GM21528 (cell line): ENCODE measurements at regions not wholly inside any gene's neighbourhood (a gene's known extent, or its start where the extent isn't known, plus 50 kb on each side); places are given as distances from the start of the nearest gene placed in this dataset.
A peak's percentile ranks its signal among the peaks of the same experiment; 100 is the strongest.
"Not testable (repeated sequence)": the region's sequence is repeated elsewhere in the genome, so short reads cannot be mapped to it uniquely, and the experiment has no call there.

Experiments used
- ATAC-seq: cut with Tn5 transposase; IDR thresholded peaks from one replicate; pipeline ENCODE4 v1.9.1; 2021; ENCODE audit warnings: mild to moderate bottlenecking, moderate library complexity; ENCODE audit not compliant: unreplicated experiment, low FRiP score

GRCh38 chr6:6808915-6809314 lies 220.4 kb downstream of the LY86 start:
- no peak for ATAC-seq

- ATAC-seq: no peak
Observed at GRCh38 chr6:6810727-6811126, 222.2 kb downstream of the LY86 start.

GRCh38 chr6:6811128-6812009 lies 222.8 kb downstream of the LY86 start:
- ATAC-seq: no peak

GRCh38 chr6:6812427-6812826 lies 223.9 kb downstream of the LY86 start:
- ATAC-seq: no peak

- no peak for ATAC-seq
Observed at GRCh38 chr6:6815732-6816131, 227.2 kb downstream of the LY86 start.

GRCh38 chr6:6816716-6817115 lies 228.2 kb downstream of the LY86 start:
- ATAC-seq: no peak

GRCh38 chr6:6818078-6818639 lies 229.6 kb downstream of the LY86 start:
- no peak for ATAC-seq

- ATAC-seq: no peak
Observed at GRCh38 chr6:6820641-6821238, 232.2 kb downstream of the LY86 start.

- ATAC-seq: no peak
Observed at GRCh38 chr6:6821639-6822261, 233.2 kb downstream of the LY86 start.

GRCh38 chr6:6823030-6823429 lies 234.5 kb downstream of the LY86 start:
- no peak for ATAC-seq

- ATAC-seq: no peak
Observed at GRCh38 chr6:6823568-6824224, 235.2 kb downstream of the LY86 start.

GRCh38 chr6:6824381-6824780 lies 235.9 kb downstream of the LY86 start:
- ATAC-seq: no peak

GRCh38 chr6:6825193-6825784 lies 236.8 kb downstream of the LY86 start:
- no peak for ATAC-seq

GRCh38 chr6:6826095-6826901 lies 237.8 kb downstream of the LY86 start:
- peak; percentile 82 for ATAC-seq

- no peak for ATAC-seq
Observed at GRCh38 chr6:6826961-6827360, 238.4 kb downstream of the LY86 start.

- ATAC-seq: no peak
Observed at GRCh38 chr6:6829872-6830685, 241.6 kb downstream of the LY86 start.

- ATAC-seq: not testable (repeated sequence)
Observed at GRCh38 chr6:6830686-6831063, 242.2 kb downstream of the LY86 start.

- no peak for ATAC-seq
Observed at GRCh38 chr6:6832439-6832838, 243.9 kb downstream of the LY86 start.
